Progenitor cell of endocrine pancreas (in vitro differentiated cells): ENCODE measurements at regions not wholly inside any gene's neighbourhood (a gene's known extent, or its start where the extent isn't known, plus 50 kb on each side); places are given as distances from the start of the nearest gene placed in this dataset.

ENCODE experiments used
- DNase-seq: peaks from one replicate; pipeline ENCODE4 v3.0.0; 2021; ENCODE audit warnings: low spot score; ENCODE audit not compliant: unreplicated experiment
- H3K27ac Mint-ChIP-seq: 2 replicates; pipeline ENCODE4 v1.8.0; 2021; ENCODE audit warnings: mild to moderate bottlenecking, moderate library complexity, mixed read lengths
- H3K27me3 Mint-ChIP-seq: 2 replicates; pipeline ENCODE4 v1.8.0; 2021; ENCODE audit warnings: mixed read lengths
- H3K36me3 Mint-ChIP-seq: 2 replicates; pipeline ENCODE4 v1.8.0; 2022; ENCODE audit warnings: mixed read lengths; ENCODE audit not compliant: insufficient read depth
- H3K4me1 Mint-ChIP-seq: 2 replicates; pipeline ENCODE4 v1.8.0; 2021; ENCODE audit warnings: low read depth, mixed read lengths
- H3K4me3 Mint-ChIP-seq: 2 replicates; pipeline ENCODE4 v1.8.0; 2021; ENCODE audit warnings: low read depth, mild to moderate bottlenecking, moderate library complexity, mixed read lengths
- H3K9me3 Mint-ChIP-seq: 2 replicates; pipeline ENCODE4 v1.8.0; 2021; ENCODE audit warnings: low read depth, mixed read lengths
- CTCF ChIP-seq: fragments of 200-600 bp; sonication (generic); IDR thresholded peaks from one replicate; pipeline ENCODE4 v1.5.0; 2021; ENCODE audit warnings: antibody characterized with exemption, mild to moderate bottlenecking; ENCODE audit not compliant: unreplicated experiment

GRCh38 chr20:11814267-11814666 lies 103.4 kb upstream of the BTBD3 start:
- H3K27ac Mint-ChIP-seq, result no peak overlapping the region
- no peak overlapping the region for H3K4me3 Mint-ChIP-seq
- no peaks in the 10 kb centered on the region for H3K36me3 Mint-ChIP-seq
- no peak for TF ChIP-seq CTCF
- DNase-seq, result no peak
- no peaks in the 10 kb centered on the region for H3K9me3 Mint-ChIP-seq
- H3K4me1 Mint-ChIP-seq, result no peaks in the 10 kb centered on the region
- H3K27me3 Mint-ChIP-seq, result no peaks in the 10 kb centered on the region

- H3K36me3 Mint-ChIP-seq, result no peaks in the 10 kb centered on the region
- no peak overlapping the region for H3K27ac Mint-ChIP-seq
- H3K27me3 Mint-ChIP-seq, result no peaks in the 10 kb centered on the region
- no peaks in the 10 kb centered on the region for H3K9me3 Mint-ChIP-seq
- DNase-seq, result no peak
- H3K4me3 Mint-ChIP-seq, result no peak overlapping the region
- H3K4me1 Mint-ChIP-seq, result no peaks in the 10 kb centered on the region
- no peak for TF ChIP-seq CTCF
Measured at GRCh38 chr20:11820838-11821237, 96.9 kb upstream of the BTBD3 start.

GRCh38 chr20:11822540-11822794 lies 95.2 kb upstream of the BTBD3 start:
- no peaks in the 10 kb centered on the region for H3K36me3 Mint-ChIP-seq
- no peak for DNase-seq
- H3K4me3 Mint-ChIP-seq, result no peak overlapping the region
- no peaks in the 10 kb centered on the region for H3K4me1 Mint-ChIP-seq
- no peaks in the 10 kb centered on the region for H3K27me3 Mint-ChIP-seq
- H3K27ac Mint-ChIP-seq, result no peak overlapping the region
- TF ChIP-seq CTCF, result no peak
- no peaks in the 10 kb centered on the region for H3K9me3 Mint-ChIP-seq

- Mint-ChIP-seq H3K4me3 (no peak overlapping the region), H3K27ac (no peak overlapping the region), H3K27me3 (no peaks in the 10 kb centered on the region), H3K4me1 (no peaks in the 10 kb centered on the region), H3K9me3 (no peaks in the 10 kb centered on the region), H3K36me3 (no peaks in the 10 kb centered on the region)
- no peak for TF ChIP-seq CTCF
- DNase-seq, result no peak
Measured at GRCh38 chr20:11826334-11826733, 91.4 kb upstream of the BTBD3 start.

- Mint-ChIP-seq H3K27ac (no peak overlapping the region), H3K27me3 (no peaks in the 10 kb centered on the region), H3K4me3 (no peak overlapping the region), H3K9me3 (no peaks in the 10 kb centered on the region), H3K36me3 (no peaks in the 10 kb centered on the region), H3K4me1 (no peaks in the 10 kb centered on the region)
- no peak for DNase-seq
- TF ChIP-seq CTCF, result no peak
Measured at GRCh38 chr20:11832397-11832796, 85.3 kb upstream of the BTBD3 start.

GRCh38 chr20:11832851-11833250 lies 84.8 kb upstream of the BTBD3 start:
- Mint-ChIP-seq H3K4me1 (no peaks in the 10 kb centered on the region), H3K4me3 (no peak overlapping the region), H3K36me3 (no peaks in the 10 kb centered on the region), H3K27ac (no peak overlapping the region), H3K9me3 (no peaks in the 10 kb centered on the region), H3K27me3 (no peaks in the 10 kb centered on the region)
- TF ChIP-seq CTCF, result no peak
- DNase-seq, result no peak
